HL-60 (cell line): ENCODE measurements at regions not wholly inside any gene's neighbourhood (a gene's known extent, or its start where the extent isn't known, plus 50 kb on each side); places are given as distances from the start of the nearest gene placed in this dataset.

ENCODE experiments used
- POLR2AphosphoS5 ChIP-seq: IDR thresholded peaks from 2 replicates; pipeline ENCODE4 v1.6.1; 2012; ENCODE audit warnings: low read depth
- TF ChIP-seq, protein P1 (sequence below): IDR thresholded peaks from one replicate; pipeline ENCODE4 v1.5.1; 2011; ENCODE audit warnings: low read length, control low read depth, inconsistent platforms; ENCODE audit not compliant: insufficient read depth

DNA sequence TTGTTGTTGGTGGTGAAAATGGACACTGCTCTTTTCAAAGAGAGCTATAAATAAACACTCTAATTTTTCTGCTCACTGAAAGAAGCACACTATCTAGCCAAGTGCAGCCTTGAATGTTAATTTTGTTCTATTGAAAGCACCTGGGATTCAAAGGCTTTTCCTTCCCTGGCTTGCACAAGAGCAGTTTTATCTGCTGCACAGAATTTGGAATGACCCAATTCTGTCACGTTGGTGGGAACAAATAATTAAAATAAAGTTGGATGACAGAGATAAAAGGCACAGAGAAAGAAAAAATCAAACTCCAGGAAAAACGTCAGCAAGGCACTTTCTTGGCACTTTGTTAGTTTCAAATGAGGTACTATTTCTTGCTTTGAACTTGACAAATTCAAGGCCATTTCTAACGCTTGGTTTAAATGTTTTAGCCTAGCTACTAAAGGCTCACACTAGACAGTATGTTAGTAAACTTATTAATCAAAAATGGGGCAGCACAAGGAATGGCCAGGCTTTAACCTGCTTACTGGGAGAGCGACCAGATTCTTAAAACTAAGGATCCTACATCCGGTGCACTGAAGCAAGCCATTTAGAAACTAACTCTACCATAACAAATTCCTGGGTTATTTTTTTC, 145.5 kb upstream of the ARG1 start:
- TF ChIP-seq, protein P1, sequence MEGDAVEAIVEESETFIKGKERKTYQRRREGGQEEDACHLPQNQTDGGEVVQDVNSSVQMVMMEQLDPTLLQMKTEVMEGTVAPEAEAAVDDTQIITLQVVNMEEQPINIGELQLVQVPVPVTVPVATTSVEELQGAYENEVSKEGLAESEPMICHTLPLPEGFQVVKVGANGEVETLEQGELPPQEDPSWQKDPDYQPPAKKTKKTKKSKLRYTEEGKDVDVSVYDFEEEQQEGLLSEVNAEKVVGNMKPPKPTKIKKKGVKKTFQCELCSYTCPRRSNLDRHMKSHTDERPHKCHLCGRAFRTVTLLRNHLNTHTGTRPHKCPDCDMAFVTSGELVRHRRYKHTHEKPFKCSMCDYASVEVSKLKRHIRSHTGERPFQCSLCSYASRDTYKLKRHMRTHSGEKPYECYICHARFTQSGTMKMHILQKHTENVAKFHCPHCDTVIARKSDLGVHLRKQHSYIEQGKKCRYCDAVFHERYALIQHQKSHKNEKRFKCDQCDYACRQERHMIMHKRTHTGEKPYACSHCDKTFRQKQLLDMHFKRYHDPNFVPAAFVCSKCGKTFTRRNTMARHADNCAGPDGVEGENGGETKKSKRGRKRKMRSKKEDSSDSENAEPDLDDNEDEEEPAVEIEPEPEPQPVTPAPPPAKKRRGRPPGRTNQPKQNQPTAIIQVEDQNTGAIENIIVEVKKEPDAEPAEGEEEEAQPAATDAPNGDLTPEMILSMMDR = no peak
- no peak for TF ChIP-seq POLR2AphosphoS5
